Mesenchymal stem cell (in vitro differentiated cells and primary cell): ENCODE measurements at regions not wholly inside any gene's neighbourhood (a gene's known extent, or its start where the extent isn't known, plus 50 kb on each side); places are given as distances from the start of the nearest gene placed in this dataset.
A peak's percentile ranks its signal among the peaks of the same experiment; 100 is the strongest.

Experiments
- DNase-seq: peaks from one replicate; pipeline ENCODE4 v3.0.0-alpha.2; 2013
- H2AFZ ChIP-seq: one replicate; pipeline ENCODE4 v1.6.1; 2013; ENCODE audit warnings: low read depth, mild to moderate bottlenecking, control low read depth, inconsistent platforms, low read length, moderate library complexity
- H2AK5ac ChIP-seq: 2 replicates; pipeline ENCODE4 v1.6.1; 2013; ENCODE audit warnings: low read length, moderate library complexity, mild to moderate bottlenecking, inconsistent platforms; ENCODE audit not compliant: severe bottlenecking
- H2BK120ac ChIP-seq: one replicate; pipeline ENCODE4 v1.6.1; 2013; ENCODE audit warnings: low read depth, mild to moderate bottlenecking, inconsistent platforms, low read length, moderate library complexity
- H2BK12ac ChIP-seq, 2 experiments: one replicate each; pipeline ENCODE4 v1.6.1; 2013; ENCODE audit warnings: inconsistent platforms in 2 of 2, low read length in 2 of 2, mild to moderate bottlenecking in 2 of 2, moderate library complexity in 2 of 2, control low read depth in 1 of 2
- H2BK15ac ChIP-seq: one replicate; pipeline ENCODE4 v1.6.1; 2013; ENCODE audit warnings: mild to moderate bottlenecking, low read depth, inconsistent platforms; ENCODE audit not compliant: poor library complexity, severe bottlenecking
- H2BK5ac ChIP-seq: 2 replicates; pipeline ENCODE4 v1.6.1; 2013; ENCODE audit warnings: low read depth, mild to moderate bottlenecking, low read length, control low read depth, inconsistent platforms; ENCODE audit not compliant: poor library complexity, severe bottlenecking
- H3K14ac ChIP-seq, 2 experiments: one replicate each; pipeline ENCODE4 v1.6.1; 2013; ENCODE audit warnings: inconsistent platforms in 2 of 2, low read length in 2 of 2, control low read depth in 1 of 2, mild to moderate bottlenecking in 1 of 2, moderate library complexity in 1 of 2
- H3K18ac ChIP-seq, 2 experiments: one replicate each; pipeline ENCODE4 v1.6.1; 2013; ENCODE audit warnings: inconsistent platforms in 2 of 2, low read length in 2 of 2, control low read depth in 1 of 2, low read depth in 1 of 2, mild to moderate bottlenecking in 1 of 2
- H3K23ac ChIP-seq, 2 experiments: one replicate each; pipeline ENCODE4 v1.6.1; 2013; ENCODE audit warnings: inconsistent platforms in 2 of 2, low read length in 2 of 2, mild to moderate bottlenecking in 2 of 2, moderate library complexity in 2 of 2, control low read depth in 1 of 2
- H3K27ac ChIP-seq: 2 replicates; pipeline ENCODE4 v1.5.1; 2013; ENCODE audit warnings: mild to moderate bottlenecking, moderate library complexity, low read length, control low read depth, inconsistent platforms; ENCODE audit not compliant: poor library complexity, severe bottlenecking
- H3K27me3 ChIP-seq, 2 experiments: 2 replicates each; pipeline versions ENCODE4 v1.6.1 to v1.7.0; 2013; ENCODE audit warnings: low read length in 2 of 2, mild to moderate bottlenecking in 2 of 2, moderate library complexity in 2 of 2, control low read depth in 1 of 2, inconsistent platforms in 1 of 2; ENCODE audit not compliant: control insufficient read depth in 1 of 2, insufficient read depth in 1 of 2
- H3K36me3 ChIP-seq, 2 experiments: 2 replicates each; pipeline versions ENCODE4 v1.6.1 to v1.7.0; 2013; ENCODE audit warnings: low read length in 2 of 2, control low read depth in 1 of 2, inconsistent platforms in 1 of 2, low read depth in 1 of 2, mild to moderate bottlenecking in 1 of 2; ENCODE audit not compliant: insufficient read depth in 2 of 2, control insufficient read depth in 1 of 2
- H3K4ac ChIP-seq, 2 experiments: one replicate each; pipeline ENCODE4 v1.6.1; 2013; ENCODE audit warnings: inconsistent platforms in 2 of 2, low read length in 2 of 2, mild to moderate bottlenecking in 2 of 2, moderate library complexity in 2 of 2, control low read depth in 1 of 2, low read depth in 1 of 2
- H3K4me1 ChIP-seq: 2 replicates; pipeline ENCODE4 v1.6.1; 2013; ENCODE audit warnings: low read depth, low read length, control low read depth; ENCODE audit not compliant: control insufficient read depth, insufficient read depth
- H3K4me2 ChIP-seq: 2 replicates; pipeline ENCODE4 v1.6.1; 2013; ENCODE audit warnings: low read length, mild to moderate bottlenecking, inconsistent platforms; ENCODE audit not compliant: poor library complexity, severe bottlenecking
- H3K4me3 ChIP-seq, 2 experiments: 2 replicates each; pipeline versions ENCODE4 v1.5.1 to v1.7.0; 2013; ENCODE audit warnings: low read length in 2 of 2, mild to moderate bottlenecking in 2 of 2, control low read depth in 1 of 2, low read depth in 1 of 2; ENCODE audit not compliant: insufficient read depth in 1 of 2
- H3K79me1 ChIP-seq: replicated peaks from 2 replicates; pipeline ENCODE4 v1.6.1; 2013; ENCODE audit warnings: mild to moderate bottlenecking, control low read depth, low read length, inconsistent platforms; ENCODE audit not compliant: poor library complexity, severe bottlenecking
- H3K9ac ChIP-seq: 2 replicates; pipeline ENCODE4 v1.7.0; 2013; ENCODE audit warnings: mild to moderate bottlenecking, low read length, moderate library complexity
- H3K9me3 ChIP-seq: 2 replicates; pipeline ENCODE4 v1.7.0; 2013; ENCODE audit warnings: mild to moderate bottlenecking, low read length; ENCODE audit not compliant: control insufficient read depth
- H4K8ac ChIP-seq: one replicate; pipeline ENCODE4 v1.6.1; 2013; ENCODE audit warnings: inconsistent platforms, mild to moderate bottlenecking, low read length, moderate library complexity
- H4K91ac ChIP-seq: one replicate; pipeline ENCODE4 v1.6.1; 2013; ENCODE audit warnings: mild to moderate bottlenecking, low read length, inconsistent platforms
- WGBS: methylation state at CpG from one replicate; pipeline ENCODE4 v1.1.7; 2013; ENCODE audit warnings: mixed read lengths; 5-methylcytosine and 5-hydroxymethylcytosine counted together

- Histone ChIP-seq H3K27me3 (peaks cover 0 to 9% of the 10 kb centered on the region in 2 experiments), H4K91ac (no peak overlapping the region), H3K4me3 (no peak overlapping the region), H3K18ac (no peak overlapping the region), H3K4me2 (no peak overlapping the region), H2BK12ac (no peak overlapping the region), H4K8ac (no peak overlapping the region), H2AK5ac (no peak overlapping the region), H3K4me1 (peaks cover 2% of the 10 kb centered on the region), H3K9me3 (no peaks in the 10 kb centered on the region), H3K79me1 (no peaks in the 10 kb centered on the region), H3K9ac (no peak overlapping the region), H2BK120ac (no peak overlapping the region), H2BK15ac (no peak overlapping the region), H3K4ac (no peak overlapping the region), H3K14ac (no peak overlapping the region), H3K27ac (no peak overlapping the region), H2AFZ (no peak overlapping the region), H3K36me3 (no peaks in the 10 kb centered on the region), H3K23ac (no peak overlapping the region), H2BK5ac (no peak overlapping the region)
- 91% methylated on average over 29 of the region's 29 CpGs for WGBS
- DNase-seq: no peak
These were observed 155.6 kb downstream of the NDUFA10 start for GRCh38 chr2:239869272-239870155.

DNA sequence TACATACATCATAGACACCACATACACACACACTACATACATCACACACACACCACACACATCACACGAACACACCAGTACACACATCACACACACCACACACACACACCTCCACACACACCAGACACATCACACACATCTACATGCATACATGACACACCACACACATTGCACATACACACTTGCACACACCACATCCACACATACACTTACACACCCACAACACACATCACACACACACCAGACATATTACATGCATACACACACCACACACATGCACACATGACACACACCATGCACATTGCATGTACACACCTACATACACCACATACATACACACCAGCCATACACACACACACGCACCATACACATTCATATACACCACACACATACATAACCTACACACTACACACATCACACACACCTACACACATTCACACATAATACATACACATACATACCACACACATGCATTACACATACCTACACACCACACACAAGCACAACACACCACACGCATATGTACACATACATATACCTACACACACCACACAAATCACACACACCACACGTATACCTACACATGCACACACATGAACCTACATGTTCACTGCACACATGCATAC lies 156.5 kb downstream of the NDUFA10 start:
- Histone ChIP-seq H3K9me3 (no peaks in the 10 kb centered on the region), H3K27ac (no peak overlapping the region), H2AK5ac (no peak overlapping the region), H2BK120ac (no peak overlapping the region), H3K14ac (no peak overlapping the region), H2BK15ac (no peak overlapping the region), H2AFZ (no peak overlapping the region), H3K4me2 (no peak overlapping the region), H3K79me1 (no peaks in the 10 kb centered on the region), H2BK12ac (no peak overlapping the region), H3K4ac (no peak overlapping the region), H3K9ac (no peak overlapping the region), H2BK5ac (no peak overlapping the region), H4K91ac (peak overlapping the region; percentile 9), H3K27me3 (peaks cover 0 to 5% of the 10 kb centered on the region in 2 experiments), H4K8ac (no peak overlapping the region), H3K18ac (no peak overlapping the region), H3K36me3 (no peaks in the 10 kb centered on the region), H3K4me3 (no peak overlapping the region), H3K4me1 (peaks cover 2% of the 10 kb centered on the region), H3K23ac (no peak overlapping the region)
- WGBS: 87% methylated on average over 4 of the region's 4 CpGs
- no peak for DNase-seq

DNA sequence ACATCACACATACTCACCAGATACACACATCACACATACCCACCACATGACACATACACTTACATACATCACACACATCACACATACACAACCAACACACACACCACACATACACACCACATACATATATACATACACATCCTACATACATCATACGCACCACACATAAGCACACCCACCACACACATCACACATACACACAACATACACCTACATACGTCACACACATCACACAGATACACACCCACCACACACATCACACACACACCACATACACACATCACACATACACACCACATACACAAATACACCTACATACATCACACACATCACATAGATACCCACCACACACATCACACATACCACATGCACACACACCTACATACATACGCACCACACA lies 158.4 kb downstream of the NDUFA10 start:
- H3K27me3 ChIP-seq: peaks cover 0 to 5% of the 10 kb centered on the region in 2 experiments
- H4K8ac ChIP-seq: no peak overlapping the region
- H3K9ac ChIP-seq: no peak overlapping the region
- no peak overlapping the region for H3K4ac ChIP-seq
- H3K4me2 ChIP-seq: no peak overlapping the region
- no peak overlapping the region for H3K27ac ChIP-seq
- H2BK120ac ChIP-seq: no peak overlapping the region
- no peaks in the 10 kb centered on the region for H3K79me1 ChIP-seq
- no peak overlapping the region for H4K91ac ChIP-seq
- no peak overlapping the region for H2AFZ ChIP-seq
- H3K4me1 ChIP-seq: peaks cover 2% of the 10 kb centered on the region
- no peak overlapping the region for H3K4me3 ChIP-seq
- H3K14ac ChIP-seq: no peak overlapping the region
- WGBS: 86% methylated on average over 3 of the region's 3 CpGs
- H2BK12ac ChIP-seq: no peak overlapping the region
- H3K18ac ChIP-seq: no peak overlapping the region
- no peaks in the 10 kb centered on the region for H3K36me3 ChIP-seq
- H2AK5ac ChIP-seq: no peak overlapping the region
- DNase-seq: no peak
- no peak overlapping the region for H2BK5ac ChIP-seq
- H2BK15ac ChIP-seq: no peak overlapping the region
- H3K23ac ChIP-seq: no peak overlapping the region
- no peaks in the 10 kb centered on the region for H3K9me3 ChIP-seq

DNA sequence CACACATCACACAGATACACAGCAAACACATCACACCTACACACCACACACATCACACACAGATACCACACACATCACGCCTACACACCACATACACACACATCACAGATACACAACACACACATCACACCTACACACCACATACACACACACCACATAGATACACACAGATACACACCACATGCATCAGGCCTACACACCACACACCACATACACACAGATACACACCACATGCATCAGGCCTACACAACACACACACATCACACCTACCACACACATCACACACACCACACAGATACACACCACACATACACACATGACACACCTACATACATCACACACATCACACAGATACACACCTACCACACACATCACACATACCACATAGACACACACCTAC lies 158.8 kb downstream of the NDUFA10 start:
- Histone ChIP-seq H3K4me3 (no peak overlapping the region), H3K27ac (no peak overlapping the region)
- WGBS: 85% methylated on average over 1 of the region's 1 CpG

More for the DNA sequence above, 158.8 kb downstream of the NDUFA10 start:
- H3K4me1 ChIP-seq: peaks cover 2% of the 10 kb centered on the region
- H2BK120ac ChIP-seq: no peak overlapping the region
- no peak overlapping the region for H3K18ac ChIP-seq
- no peak overlapping the region for H2BK12ac ChIP-seq
- no peak overlapping the region for H2AFZ ChIP-seq
- no peak overlapping the region for H3K4ac ChIP-seq
- H3K79me1 ChIP-seq: no peaks in the 10 kb centered on the region
- H2BK15ac ChIP-seq: no peak overlapping the region
- H3K9me3 ChIP-seq: no peaks in the 10 kb centered on the region
- H3K36me3 ChIP-seq: no peaks in the 10 kb centered on the region
- DNase-seq: no peak
- no peak overlapping the region for H4K8ac ChIP-seq
- no peak overlapping the region for H2AK5ac ChIP-seq
- H4K91ac ChIP-seq: peak overlapping the region; percentile 0
- no peak overlapping the region for H3K9ac ChIP-seq
- peaks cover 0 to 5% of the 10 kb centered on the region in 2 experiments for H3K27me3 ChIP-seq
- no peak overlapping the region for H2BK5ac ChIP-seq
- H3K23ac ChIP-seq: no peak overlapping the region
- no peak overlapping the region for H3K4me2 ChIP-seq
- H3K14ac ChIP-seq: peak overlapping the region in 1 of 2 experiments; percentile 14
